Testis (tissue), 2 donors: ENCODE measurements at regions not wholly inside any gene's neighbourhood (a gene's known extent, or its start where the extent isn't known, plus 50 kb on each side); places are given as distances from the start of the nearest gene placed in this dataset.

Experiments used
- POLR2A ChIP-seq: fragments of 450-650 bp; IDR thresholded peaks from one replicate; pipeline ENCODE4 v1.6.1; 2017; ENCODE audit warnings: antibody characterized with exemption, mild to moderate bottlenecking, moderate library complexity
- TF ChIP-seq, protein P1 (sequence below), 3 experiments: fragments of 450-650 bp in 2 of 3; fragments of 200-600 bp in 1 of 3; sonication (generic) in 1 of 3; IDR thresholded peaks; one replicate each; pipeline ENCODE4 v1.5.1; 2016 to 2019; ENCODE audit warnings: antibody characterized with exemption in 3 of 3, mild to moderate bottlenecking in 2 of 3, moderate library complexity in 1 of 3

DNA sequence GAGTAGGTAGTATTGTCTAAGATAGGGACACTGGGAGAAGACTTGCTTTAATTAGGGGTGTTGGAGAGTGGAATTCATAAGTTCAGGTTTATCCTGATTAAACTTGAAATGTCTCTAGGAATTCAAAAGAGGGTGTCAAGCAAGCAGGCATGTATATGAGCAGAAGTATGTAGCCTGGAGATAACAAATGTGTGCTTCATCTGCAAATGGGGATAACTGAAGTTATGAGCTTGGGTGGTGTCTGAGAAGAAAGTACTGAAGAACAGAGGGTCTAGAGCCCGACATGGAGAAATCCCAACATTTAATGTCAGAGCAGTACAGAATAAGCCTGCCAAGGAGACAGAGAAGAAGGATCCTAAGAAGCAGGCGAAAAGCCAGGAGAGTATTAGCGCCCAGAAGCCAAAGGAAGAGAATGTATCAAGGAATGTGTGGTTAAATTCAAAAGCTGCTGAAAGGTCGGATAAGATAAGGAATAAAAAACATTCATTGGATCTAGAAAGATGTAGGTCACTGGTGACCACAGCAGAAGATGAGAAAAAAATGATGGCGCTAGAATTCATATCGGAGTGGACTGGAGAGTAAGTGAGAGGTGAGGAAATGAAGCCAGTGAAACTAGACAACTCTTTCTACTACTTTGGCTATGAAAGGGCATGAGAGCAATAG, 401.5 kb upstream of the PIK3R1 start:
- TF ChIP-seq, protein P1, sequence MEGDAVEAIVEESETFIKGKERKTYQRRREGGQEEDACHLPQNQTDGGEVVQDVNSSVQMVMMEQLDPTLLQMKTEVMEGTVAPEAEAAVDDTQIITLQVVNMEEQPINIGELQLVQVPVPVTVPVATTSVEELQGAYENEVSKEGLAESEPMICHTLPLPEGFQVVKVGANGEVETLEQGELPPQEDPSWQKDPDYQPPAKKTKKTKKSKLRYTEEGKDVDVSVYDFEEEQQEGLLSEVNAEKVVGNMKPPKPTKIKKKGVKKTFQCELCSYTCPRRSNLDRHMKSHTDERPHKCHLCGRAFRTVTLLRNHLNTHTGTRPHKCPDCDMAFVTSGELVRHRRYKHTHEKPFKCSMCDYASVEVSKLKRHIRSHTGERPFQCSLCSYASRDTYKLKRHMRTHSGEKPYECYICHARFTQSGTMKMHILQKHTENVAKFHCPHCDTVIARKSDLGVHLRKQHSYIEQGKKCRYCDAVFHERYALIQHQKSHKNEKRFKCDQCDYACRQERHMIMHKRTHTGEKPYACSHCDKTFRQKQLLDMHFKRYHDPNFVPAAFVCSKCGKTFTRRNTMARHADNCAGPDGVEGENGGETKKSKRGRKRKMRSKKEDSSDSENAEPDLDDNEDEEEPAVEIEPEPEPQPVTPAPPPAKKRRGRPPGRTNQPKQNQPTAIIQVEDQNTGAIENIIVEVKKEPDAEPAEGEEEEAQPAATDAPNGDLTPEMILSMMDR (IDR thresholded peaks at IDR 0.05) = no peak
- no peak for TF ChIP-seq POLR2A
